HL-60/S4 (cell line): ENCODE measurements at regions not wholly inside any gene's neighbourhood (a gene's known extent, or its start where the extent isn't known, plus 50 kb on each side); places are given as distances from the start of the nearest gene placed in this dataset.
"Not testable (repeated sequence)": the region's sequence is repeated elsewhere in the genome, so short reads cannot be mapped to it uniquely, and the experiment has no call there.

Experiments
- in situ Hi-C: fragments of 300-500 bp; cut with MboI; formaldehyde crosslinking; loops from 2 replicates; pipeline ENCODE4 v1.14.3; 2022; ENCODE audit warnings: low sequenced_read_pairs

- in situ Hi-C loops = no loop called here
These were observed 93.0 kb upstream of the PELI2 start for GRCh38 chr14:56025191-56025590.

- in situ Hi-C loops = no loop called here
These were observed 91.7 kb upstream of the PELI2 start for GRCh38 chr14:56026506-56026905.

- in situ Hi-C loops = no loop called here
These were observed 90.8 kb upstream of the PELI2 start for GRCh38 chr14:56027421-56027820.

- in situ Hi-C loops = no loop called here
These were observed 90.1 kb upstream of the PELI2 start for GRCh38 chr14:56027916-56028712.

GRCh38 chr14:56036353-56036752, 81.9 kb upstream of the PELI2 start:
- in situ Hi-C loops = no loop called here

- in situ Hi-C loops = no loop called here
These were observed 78.1 kb upstream of the PELI2 start for GRCh38 chr14:56040121-56040520.

- in situ Hi-C loops = no loop called here
These were observed 74.0 kb upstream of the PELI2 start for GRCh38 chr14:56044196-56044595.

- in situ Hi-C loops = no loop called here
These were observed 71.7 kb upstream of the PELI2 start for GRCh38 chr14:56046546-56046945.

- in situ Hi-C loops = no loop called here
These were observed 71.2 kb upstream of the PELI2 start for GRCh38 chr14:56046996-56047395.

GRCh38 chr14:56049536-56049935, 68.7 kb upstream of the PELI2 start:
- in situ Hi-C loops = no loop called here

GRCh38 chr14:56055511-56055910, 62.7 kb upstream of the PELI2 start:
- in situ Hi-C loops = no loop called here

- in situ Hi-C loops = no loop called here
These were observed 62.2 kb upstream of the PELI2 start for GRCh38 chr14:56056031-56056430.

GRCh38 chr14:56057071-56057741, 61.0 kb upstream of the PELI2 start:
- in situ Hi-C loops = no loop called here

- in situ Hi-C loops = no loop called here
These were observed 60.4 kb upstream of the PELI2 start for GRCh38 chr14:56057767-56058166.

- in situ Hi-C loops = no loop called here
These were observed 59.2 kb upstream of the PELI2 start for GRCh38 chr14:56059054-56059453.

- in situ Hi-C loops = no loop called here
These were observed 57.2 kb upstream of the PELI2 start for GRCh38 chr14:56061051-56061450.

GRCh38 chr14:56063131-56063530, 55.1 kb upstream of the PELI2 start:
- in situ Hi-C loops = no loop called here

GRCh38 chr14:56064513-56064912, 53.7 kb upstream of the PELI2 start:
- in situ Hi-C loops = no loop called here

- in situ Hi-C loops = not testable (repeated sequence)
These were observed 53.0 kb upstream of the PELI2 start for GRCh38 chr14:56065199-56065598.

- in situ Hi-C loops = no loop called here
These were observed 52.5 kb upstream of the PELI2 start for GRCh38 chr14:56065621-56066290.
